H1 (cell line): ENCODE measurements at regions not wholly inside any gene's neighbourhood (a gene's known extent, or its start where the extent isn't known, plus 50 kb on each side); places are given as distances from the start of the nearest gene placed in this dataset.

Experiments used
- CTCF ChIA-PET: fragments of 300-600 bp; sonication (Branson Sonifier 250); formaldehyde crosslinking; loops from one replicate; lab custom pipeline; 2021; ENCODE audit not compliant: partially characterized antibody; lab: Charles Lee
- POLR2A ChIA-PET: fragments of 300-600 bp; sonication (Branson Sonifier 250); formaldehyde crosslinking; loops from one replicate; lab custom pipeline; 2021; ENCODE audit warnings: inconsistent platforms; ENCODE audit not compliant: partially characterized antibody; lab: Charles Lee
- DNase-seq, 2 experiments: peaks; one replicate each; pipeline versions ENCODE4 v3.0.0 to v3.0.0-alpha.2; 2010 to 2022; ENCODE audit warnings: low spot score in 2 of 2, low read depth in 1 of 2, mixed read lengths in 1 of 2
- FAIRE-seq: peaks from 2 replicates; lab custom pipeline; 2011; peaks lifted over from hg19 to GRCh38; lab: Jason Lieb, UNC
- H2AFZ ChIP-seq: 2 replicates; pipeline ENCODE4 v1.8.1; 2012; ENCODE audit warnings: low read length, inconsistent platforms
- H2AK5ac ChIP-seq: 2 replicates; pipeline ENCODE4 v1.6.1; 2013; ENCODE audit warnings: low read depth, low read length
- H2BK120ac ChIP-seq: replicated peaks from 2 replicates; pipeline ENCODE3; 2013; ENCODE audit warnings: low read depth, low read length, inconsistent platforms
- H2BK12ac ChIP-seq: 2 replicates; pipeline ENCODE4 v1.6.1; 2013; ENCODE audit warnings: low read depth, low read length
- H2BK15ac ChIP-seq: 2 replicates; pipeline ENCODE4 v1.6.1; 2013; ENCODE audit warnings: low read length
- H2BK20ac ChIP-seq: 2 replicates; pipeline ENCODE4 v1.6.1; 2013; ENCODE audit warnings: low read length
- H2BK5ac ChIP-seq: 2 replicates; pipeline ENCODE4 v1.6.1; 2013; ENCODE audit warnings: low read depth, low read length
- H3K14ac ChIP-seq: 2 replicates; pipeline ENCODE4 v1.6.1; 2013; ENCODE audit warnings: inconsistent platforms; ENCODE audit not compliant: insufficient read length
- H3K18ac ChIP-seq: 2 replicates; pipeline ENCODE4 v1.6.1; 2013; ENCODE audit warnings: low read length; ENCODE audit errors: extremely low read depth
- H3K23ac ChIP-seq: 2 replicates; pipeline ENCODE4 v1.6.1; 2013; ENCODE audit warnings: inconsistent platforms; ENCODE audit not compliant: insufficient read length
- H3K23me2 ChIP-seq: 2 replicates; pipeline ENCODE4 v1.6.1; 2013; ENCODE audit warnings: low read depth, low read length
- H3K27ac ChIP-seq: 2 replicates; pipeline ENCODE4 v1.6.1; 2011; ENCODE audit warnings: low read depth, low read length, inconsistent platforms
- H3K27me3 ChIP-seq, 4 experiments: replicated peaks in 1 of 4; 1 replicate in 1 of 4; 2 replicates in 3 of 4; pipeline versions ENCODE4 v1.6.1 to v1.8.1; 2011 to 2013; ENCODE audit warnings: low read length in 3 of 4, mild to moderate bottlenecking in 3 of 4, inconsistent platforms in 2 of 4, mixed read lengths in 2 of 4, moderate library complexity in 1 of 4; ENCODE audit not compliant: control insufficient read depth in 3 of 4, insufficient read depth in 3 of 4; ENCODE audit errors: extremely low read depth in 1 of 4
- H3K36me3 ChIP-seq, 4 experiments: 2 replicates each; pipeline versions ENCODE4 v1.6.1 to v1.8.1; 2011 to 2013; ENCODE audit warnings: mild to moderate bottlenecking in 4 of 4, low read length in 3 of 4, moderate library complexity in 2 of 4, control low read depth in 1 of 4, inconsistent platforms in 1 of 4; ENCODE audit not compliant: insufficient read depth in 4 of 4, control insufficient read depth in 2 of 4
- H3K4ac ChIP-seq: replicated peaks from 2 replicates; pipeline ENCODE3; 2013; ENCODE audit warnings: low read length, low read depth, mixed read lengths, inconsistent platforms; ENCODE audit not compliant: insufficient read length
- H3K4me1 ChIP-seq, 4 experiments: replicated peaks in 1 of 4; 1 replicate in 1 of 4; 2 replicates in 3 of 4; pipeline versions ENCODE4 v1.6.1 to v1.8.1; 2011 to 2013; ENCODE audit warnings: low read length in 3 of 4, inconsistent platforms in 2 of 4, mixed read lengths in 1 of 4; ENCODE audit not compliant: insufficient read depth in 4 of 4, control insufficient read depth in 3 of 4
- H3K4me2 ChIP-seq, 2 experiments: 2 replicates each; pipeline versions ENCODE4 v1.6.1 to v1.8.1; 2011 to 2013; ENCODE audit warnings: low read depth in 2 of 2, low read length in 2 of 2, control low read depth in 1 of 2, inconsistent platforms in 1 of 2, mild to moderate bottlenecking in 1 of 2; ENCODE audit not compliant: insufficient read depth in 1 of 2
- H3K4me3 ChIP-seq, 4 experiments: fragments of 200-600, 300-600 bp in 1 of 4; sonication (generic), shearing (Covaris generic), sonication (Bioruptor Twin) in 1 of 4; 2 replicates each; pipeline versions ENCODE4 v1.5.1 to v1.8.1; 2011 to 2016; ENCODE audit warnings: low read length in 4 of 4, low read depth in 3 of 4, control low read depth in 2 of 4, inconsistent platforms in 2 of 4, mild to moderate bottlenecking in 2 of 4, mixed read lengths in 1 of 4, moderate library complexity in 1 of 4; ENCODE audit not compliant: insufficient read depth in 2 of 4; ENCODE audit errors: extremely low read depth in 1 of 4
- H3K56ac ChIP-seq: replicated peaks from 2 replicates; pipeline ENCODE3; 2013; ENCODE audit warnings: low read depth, mild to moderate bottlenecking, mixed read lengths, low read length, inconsistent platforms; ENCODE audit not compliant: insufficient read length
- H3K79me1 ChIP-seq: 2 replicates; pipeline ENCODE4 v1.6.1; 2013; ENCODE audit warnings: low read depth, low read length, control low read depth
- H3K79me2 ChIP-seq, 2 experiments: 2 replicates each; pipeline versions ENCODE4 v1.6.1 to v1.8.1; 2012 to 2013; ENCODE audit warnings: low read length in 2 of 2, mild to moderate bottlenecking in 2 of 2, inconsistent platforms in 1 of 2; ENCODE audit not compliant: insufficient read depth in 2 of 2, control insufficient read depth in 1 of 2
- H3K9ac ChIP-seq, 4 experiments: replicated peaks in 1 of 4; 1 replicate in 1 of 4; 2 replicates in 3 of 4; pipeline versions ENCODE4 v1.6.1 to v1.8.1; 2011 to 2013; ENCODE audit warnings: low read depth in 3 of 4, low read length in 3 of 4, control low read depth in 2 of 4, mild to moderate bottlenecking in 2 of 4, moderate library complexity in 2 of 4, inconsistent platforms in 1 of 4; ENCODE audit errors: extremely low read depth in 1 of 4
- H3K9me3 ChIP-seq, 2 experiments: 2 replicates each; pipeline versions ENCODE4 v1.6.1 to v1.8.1; 2012 to 2013; ENCODE audit warnings: mild to moderate bottlenecking in 2 of 2, moderate library complexity in 2 of 2, control low read depth in 1 of 2, inconsistent platforms in 1 of 2, low read depth in 1 of 2, low read length in 1 of 2, mixed read lengths in 1 of 2; ENCODE audit not compliant: insufficient read depth in 2 of 2
- H4K20me1 ChIP-seq, 2 experiments: replicated peaks in 1 of 2; 2 replicates each; pipeline versions ENCODE3 to v1.8.1; 2011 to 2013; ENCODE audit warnings: inconsistent platforms in 2 of 2, low read length in 2 of 2, mild to moderate bottlenecking in 1 of 2; ENCODE audit not compliant: insufficient read depth in 2 of 2, control insufficient read depth in 1 of 2
- H4K5ac ChIP-seq: 2 replicates; pipeline ENCODE4 v1.6.1; 2013; ENCODE audit warnings: low read length, low read depth, mixed read lengths, inconsistent platforms; ENCODE audit not compliant: insufficient read length
- H4K8ac ChIP-seq: 2 replicates; pipeline ENCODE4 v1.8.0; 2013; ENCODE audit warnings: mild to moderate bottlenecking, moderate library complexity, low read length, inconsistent platforms; ENCODE audit not compliant: insufficient read depth; ENCODE audit errors: extremely low read depth
- H4K91ac ChIP-seq: replicated peaks from 2 replicates; pipeline ENCODE3; 2013; ENCODE audit warnings: low read length, mixed read lengths, inconsistent platforms; ENCODE audit not compliant: insufficient read length
- ASH2L ChIP-seq: fragments of 200-600, 300-600 bp; sonication (generic); IDR thresholded peaks from one replicate; pipeline ENCODE4 v1.7.1; 2017; ENCODE audit warnings: low read length
- CHD2 ChIP-seq: IDR thresholded peaks from 2 replicates; pipeline ENCODE4 v1.6.1; 2012; ENCODE audit warnings: low read length, improper control_type of control experiment
- MAX ChIP-seq: IDR thresholded peaks from 2 replicates; pipeline ENCODE4 v1.6.1; 2012; ENCODE audit warnings: inconsistent platforms
- SIN3A ChIP-seq, 2 experiments: IDR thresholded peaks in 1 of 2; conservative IDR thresholded peaks in 1 of 2; 2 replicates each; pipeline ENCODE4 v1.6.1; 2011 to 2012; ENCODE audit warnings: low read length in 2 of 2, improper control_type of control experiment in 1 of 2, low read depth in 1 of 2, mild to moderate bottlenecking in 1 of 2
- SRF ChIP-seq: IDR thresholded peaks from 2 replicates; pipeline ENCODE4 v1.6.1; 2011; ENCODE audit warnings: mild to moderate bottlenecking, low read depth, low read length, moderate library complexity
- SUZ12 ChIP-seq: fragments of 200-600 bp; sonication (generic); IDR thresholded peaks from 2 replicates; pipeline ENCODE4 v1.6.1; 2012; ENCODE audit warnings: mild to moderate bottlenecking, inconsistent platforms, low read length, moderate library complexity, mixed read lengths
- TAF1 ChIP-seq: IDR thresholded peaks from 2 replicates; pipeline ENCODE4 v1.6.1; 2011; ENCODE audit warnings: mild to moderate bottlenecking, low read depth, low read length
- ZNF274 ChIP-seq: IDR thresholded peaks from 2 replicates; pipeline ENCODE4 v1.7.0; 2012; ENCODE audit warnings: low read length, borderline replicate concordance; ENCODE audit errors: extremely low read depth
- WGBS, 2 experiments: shearing (Covaris generic) in 1 of 2; methylation state at CpG; one replicate each; pipeline versions ENCODE4 v1.1.6 to v1.1.7; 2013 to 2015; ENCODE audit warnings: low lambda C conversion rate in 2 of 2, mixed read lengths in 2 of 2, inconsistent platforms in 1 of 2, low coverage in 1 of 2, missing lambda C conversion rate in 1 of 2; ENCODE audit not compliant: insufficient replicate concordance in 2 of 2, insufficient coverage in 1 of 2, insufficient read length in 1 of 2; ENCODE audit errors: extremely low coverage in 1 of 2, missing lambda C conversion rate in 1 of 2; 5-methylcytosine and 5-hydroxymethylcytosine counted together

DNA sequence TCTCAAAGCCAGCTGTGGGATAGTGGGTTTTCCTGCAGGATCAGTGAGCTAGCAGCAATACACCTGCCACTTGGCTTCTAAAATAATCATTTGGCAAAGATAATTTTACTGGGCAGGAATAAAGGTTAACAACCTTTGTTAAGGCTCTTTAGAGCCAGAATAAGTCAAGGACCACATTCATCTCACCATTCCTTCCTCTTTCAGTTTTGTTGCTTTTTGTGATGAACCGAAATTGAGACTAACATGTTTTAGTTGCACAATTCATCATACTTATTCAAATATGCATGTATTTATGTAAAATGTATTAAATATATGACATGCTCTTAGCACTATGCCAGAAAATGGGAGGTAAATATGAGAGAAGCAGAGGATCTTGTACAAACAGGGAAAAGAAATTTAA, 824.4 kb upstream of the TYRP1 start:
- Histone ChIP-seq H3K9ac (no peak overlapping the region), H3K4me2 (no peak overlapping the region), H3K23ac (no peak overlapping the region), H3K27ac (no peak overlapping the region), H3K27me3 (no peaks in the 10 kb centered on the region), H2BK12ac (no peak overlapping the region), H3K56ac (no peak overlapping the region), H3K9me3 (no peaks in the 10 kb centered on the region), H3K14ac (no peak overlapping the region), H4K20me1 (no peaks in the 10 kb centered on the region), H4K5ac (no peak overlapping the region), H2BK20ac (no peak overlapping the region), H3K18ac (no peak overlapping the region), H4K8ac (no peak overlapping the region), H3K4ac (no peak overlapping the region), H3K4me1 (no peaks in the 10 kb centered on the region; a peak in 1 of 7 replicates), H2AK5ac (no peak overlapping the region), H2AFZ (no peak overlapping the region), H2BK120ac (no peak overlapping the region), H3K23me2 (no peaks in the 10 kb centered on the region), H3K36me3 (no peaks in the 10 kb centered on the region), H4K91ac (no peak overlapping the region), H2BK15ac (no peak overlapping the region), H3K79me1 (no peaks in the 10 kb centered on the region), H3K4me3 (no peak overlapping the region), H2BK5ac (no peak overlapping the region), H3K79me2 (no peaks in the 10 kb centered on the region)
- FAIRE-seq (no peak), DNase-seq (no peak)
- WGBS, 2 experiments, result 82% methylated on average over 1 of the region's 1 CpG; no CpG with 5 or more reads in 1 of the 2 experiments
- CTCF ChIA-PET, result no interaction called here
- POLR2A ChIA-PET, result no interaction called here
- TF ChIP-seq ZNF274, result no peak
- no peak for TF ChIP-seq SRF
- TF ChIP-seq ASH2L, result no peak
- TF ChIP-seq MAX, result no peak
- no peak for TF ChIP-seq SUZ12
- no peak for TF ChIP-seq SIN3A (conservative IDR thresholded peaks at IDR 0.05 in 1 of 2, IDR thresholded peaks at IDR 0.05 in 1 of 2; ENCODE audit: low read depth in 1 of 2, low read length in 2 of 2)
- TF ChIP-seq CHD2, result no peak
- TF ChIP-seq TAF1, result no peak
